IMR-90 (cell line): ENCODE measurements at regions not wholly inside any gene's neighbourhood (a gene's known extent, or its start where the extent isn't known, plus 50 kb on each side); places are given as distances from the start of the nearest gene placed in this dataset.

Experiments
- CEBPB ChIP-seq: IDR thresholded peaks from 2 replicates; pipeline ENCODE4 v1.6.1; 2012; ENCODE audit warnings: low read depth, low read length, improper control_type of control experiment
- CTCF ChIP-seq: conservative IDR thresholded peaks from 2 replicates; pipeline ENCODE4 v1.5.1; 2012; ENCODE audit warnings: mild to moderate bottlenecking, low read depth, low read length, improper control_type of control experiment
- POLR2A ChIP-seq: IDR thresholded peaks from 2 replicates; pipeline ENCODE4 v1.6.1; 2012; ENCODE audit warnings: mild to moderate bottlenecking, low read depth, low read length
- RAD21 ChIP-seq: IDR thresholded peaks from 2 replicates; pipeline ENCODE4 v1.6.1; 2012; ENCODE audit warnings: low read length, improper control_type of control experiment

- TF ChIP-seq CTCF (no peak), POLR2A (no peak), CEBPB (no peak), RAD21 (no peak)
Measured at GRCh38 chrX:134171661-134172587, 65.1 kb upstream of the CCDC160 start.
